ENCODE measurements at regions not wholly inside any gene's neighbourhood (a gene's known extent, or its start where the extent isn't known, plus 50 kb on each side); places are given as distances from the start of the nearest gene placed in this dataset.

DNA sequence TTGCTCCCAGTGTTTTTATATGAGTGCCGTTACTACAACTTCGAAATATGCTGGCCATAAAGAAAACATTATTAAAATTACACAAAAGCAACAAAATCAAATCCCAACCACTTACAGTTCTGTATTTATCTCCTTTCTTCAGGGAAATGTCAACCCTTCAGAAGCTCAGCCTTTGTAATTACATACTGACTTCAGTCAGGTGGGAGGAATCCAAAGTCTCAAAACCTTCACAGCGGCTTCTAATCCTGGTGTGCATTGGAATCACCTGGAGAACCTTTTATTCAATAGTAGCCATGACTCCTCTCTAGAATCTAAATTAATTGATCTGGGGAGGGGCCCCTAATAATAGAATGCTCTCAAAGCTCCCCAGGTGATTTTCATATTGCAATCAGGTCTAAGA is 463.7 kb upstream of the ARHGEF26 start:
- H3K9me3 ChIP-seq = no peaks in the 10 kb centered on the region
- H3K36me3 ChIP-seq = no peaks in the 10 kb centered on the region
- no peak overlapping the region for H3K9ac ChIP-seq (ENCODE audit: low read depth in 2 of 2, low read length in 2 of 2)
- no peak for DNase-seq
- no peak overlapping the region for H3K4me3 ChIP-seq
- intact Hi-C loops (cut with DNase I) = no loop called here
- H3K27ac ChIP-seq = no peak overlapping the region
- H3K4me1 ChIP-seq = no peaks in the 10 kb centered on the region
- TF ChIP-seq, protein P1, sequence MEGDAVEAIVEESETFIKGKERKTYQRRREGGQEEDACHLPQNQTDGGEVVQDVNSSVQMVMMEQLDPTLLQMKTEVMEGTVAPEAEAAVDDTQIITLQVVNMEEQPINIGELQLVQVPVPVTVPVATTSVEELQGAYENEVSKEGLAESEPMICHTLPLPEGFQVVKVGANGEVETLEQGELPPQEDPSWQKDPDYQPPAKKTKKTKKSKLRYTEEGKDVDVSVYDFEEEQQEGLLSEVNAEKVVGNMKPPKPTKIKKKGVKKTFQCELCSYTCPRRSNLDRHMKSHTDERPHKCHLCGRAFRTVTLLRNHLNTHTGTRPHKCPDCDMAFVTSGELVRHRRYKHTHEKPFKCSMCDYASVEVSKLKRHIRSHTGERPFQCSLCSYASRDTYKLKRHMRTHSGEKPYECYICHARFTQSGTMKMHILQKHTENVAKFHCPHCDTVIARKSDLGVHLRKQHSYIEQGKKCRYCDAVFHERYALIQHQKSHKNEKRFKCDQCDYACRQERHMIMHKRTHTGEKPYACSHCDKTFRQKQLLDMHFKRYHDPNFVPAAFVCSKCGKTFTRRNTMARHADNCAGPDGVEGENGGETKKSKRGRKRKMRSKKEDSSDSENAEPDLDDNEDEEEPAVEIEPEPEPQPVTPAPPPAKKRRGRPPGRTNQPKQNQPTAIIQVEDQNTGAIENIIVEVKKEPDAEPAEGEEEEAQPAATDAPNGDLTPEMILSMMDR (IDR thresholded peaks at IDR 0.05) = no peak
- H3K27me3 ChIP-seq = no peaks in the 10 kb centered on the region

DNA sequence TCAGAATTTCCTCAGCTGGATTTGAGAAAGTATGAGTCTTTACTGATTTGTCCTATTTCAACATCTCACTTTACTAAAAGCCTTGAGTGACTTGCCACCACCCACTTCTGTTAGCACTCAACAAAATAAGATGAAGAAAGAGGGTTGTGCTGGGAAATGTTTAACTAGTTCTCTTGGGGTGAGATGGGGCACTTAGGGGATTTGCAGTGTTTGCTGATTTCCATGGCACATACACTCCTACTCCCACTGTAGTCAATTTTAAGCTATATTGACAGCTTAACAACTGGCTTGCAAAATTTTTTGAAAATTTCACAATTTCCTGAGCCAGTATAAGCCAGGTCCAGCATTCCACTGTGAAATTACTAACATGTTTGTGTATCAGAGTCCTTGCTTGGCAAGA is 463.1 kb upstream of the ARHGEF26 start:
- no peak overlapping the region for H3K4me3 ChIP-seq
- TF ChIP-seq, protein P1 (IDR thresholded peaks at IDR 0.05) = no peak
- no peak overlapping the region for H3K27ac ChIP-seq
- H3K27me3 ChIP-seq = no peaks in the 10 kb centered on the region
- no peak overlapping the region for H3K9ac ChIP-seq (ENCODE audit: low read depth in 2 of 2, low read length in 2 of 2)
- intact Hi-C loops (cut with DNase I) = no loop called here
- no peak for DNase-seq
- H3K36me3 ChIP-seq = no peaks in the 10 kb centered on the region
- no peaks in the 10 kb centered on the region for H3K4me1 ChIP-seq
- H3K9me3 ChIP-seq = no peaks in the 10 kb centered on the region

DNA sequence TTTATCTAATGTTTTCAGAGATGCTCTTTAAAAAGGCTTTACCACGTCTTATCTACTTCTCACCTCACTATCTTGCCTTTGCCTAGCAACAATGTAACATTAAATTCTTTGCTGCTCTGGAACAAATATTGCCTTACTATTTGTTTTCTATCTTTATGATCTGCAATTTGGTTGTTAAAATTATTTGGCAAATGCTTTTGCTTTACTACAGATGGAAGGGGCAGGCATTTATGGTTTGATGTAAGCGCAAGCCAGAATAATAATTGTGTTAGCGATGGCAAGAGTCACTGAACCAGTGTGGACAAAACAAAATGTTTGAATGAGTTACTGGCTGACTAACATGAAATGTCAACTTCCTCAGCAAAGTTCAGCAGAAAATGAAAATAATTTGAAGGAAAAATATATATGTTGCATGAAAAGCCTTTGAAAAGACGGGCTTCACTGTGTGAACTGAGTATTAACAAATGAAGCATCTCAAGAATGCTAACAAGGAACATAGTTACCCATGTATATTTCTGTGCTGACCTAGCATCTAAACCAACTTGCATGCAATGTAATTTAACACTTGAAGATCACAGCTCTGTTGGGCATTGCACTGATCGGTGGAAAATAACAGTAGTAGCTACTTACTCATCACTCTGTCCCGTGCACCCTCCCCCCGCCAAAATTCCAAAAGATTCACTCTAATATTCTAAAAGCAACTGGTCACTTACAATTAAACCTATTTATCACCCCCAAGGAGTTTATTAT is 454.0 kb upstream of the ARHGEF26 start:
- Histone ChIP-seq H3K36me3 (no peaks in the 10 kb centered on the region), H3K9ac (ENCODE audit: low read depth in 2 of 2, low read length in 2 of 2) (no peak overlapping the region), H3K9me3 (no peaks in the 10 kb centered on the region), H3K27ac (no peak overlapping the region), H3K4me1 (no peaks in the 10 kb centered on the region), H3K27me3 (no peaks in the 10 kb centered on the region), H3K4me3 (no peak overlapping the region)
- DNase-seq = no peak
- intact Hi-C loops (cut with DNase I) = no loop called here
- TF ChIP-seq, protein P1 (IDR thresholded peaks at IDR 0.05) = no peak

DNA sequence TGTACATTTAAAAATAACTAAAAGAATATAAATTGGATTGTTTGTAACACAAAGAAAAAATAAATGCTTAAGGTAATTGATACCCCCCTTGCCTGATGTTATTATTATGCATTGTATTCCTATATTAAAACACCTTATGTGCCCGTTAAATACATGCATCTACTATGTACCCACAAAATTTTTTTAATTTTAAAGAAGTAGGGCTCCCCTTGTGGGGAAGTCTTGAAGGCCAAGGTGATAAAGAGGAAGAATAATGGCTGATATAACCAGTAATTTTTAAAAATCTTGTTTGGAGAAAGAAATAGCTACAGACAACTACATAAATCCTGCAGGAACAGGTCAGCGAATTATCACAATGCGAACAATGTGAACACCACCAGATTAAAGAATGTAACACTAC is 451.7 kb upstream of the ARHGEF26 start:
- Histone ChIP-seq H3K27me3 (no peaks in the 10 kb centered on the region), H3K9ac (ENCODE audit: low read depth in 2 of 2, low read length in 2 of 2) (no peak overlapping the region), H3K4me3 (no peak overlapping the region), H3K4me1 (no peaks in the 10 kb centered on the region), H3K27ac (no peak overlapping the region), H3K9me3 (no peaks in the 10 kb centered on the region), H3K36me3 (no peaks in the 10 kb centered on the region)
- intact Hi-C loops (cut with DNase I) = no loop called here
- DNase-seq = no peak
- TF ChIP-seq, protein P1 (IDR thresholded peaks at IDR 0.05) = no peak

DNA sequence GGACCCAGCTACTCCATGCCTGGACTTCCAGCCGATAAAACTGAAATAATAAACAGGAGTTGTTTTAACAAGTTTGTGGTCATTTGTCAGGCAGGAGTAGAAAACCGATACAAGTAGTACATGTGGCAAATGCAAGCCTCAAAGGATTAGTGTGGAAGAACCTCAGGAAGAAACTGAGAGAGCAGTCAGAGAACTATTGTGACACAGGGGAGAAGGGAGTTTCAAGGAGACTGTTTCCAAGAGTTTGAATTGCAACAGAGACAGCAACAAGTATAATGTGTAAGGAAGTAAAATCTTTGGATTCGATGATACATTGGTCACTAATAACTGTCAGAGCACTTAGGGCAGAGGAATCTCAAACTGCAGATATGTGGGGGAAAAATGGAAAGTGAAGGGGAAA is 450.6 kb upstream of the ARHGEF26 start:
- TF ChIP-seq, protein P1 (IDR thresholded peaks at IDR 0.05) = no peak
- Histone ChIP-seq H3K4me1 (no peaks in the 10 kb centered on the region), H3K9me3 (no peaks in the 10 kb centered on the region), H3K36me3 (no peaks in the 10 kb centered on the region), H3K9ac (ENCODE audit: low read depth in 2 of 2, low read length in 2 of 2) (no peak overlapping the region), H3K27ac (no peak overlapping the region), H3K27me3 (no peaks in the 10 kb centered on the region), H3K4me3 (no peak overlapping the region)
- no peak for DNase-seq
- intact Hi-C loops (cut with DNase I) = no loop called here

Data from colonic mucosa (tissue), 4 donors.